Peyer's patch (tissue), 4 donors: ENCODE measurements at regions not wholly inside any gene's neighbourhood (a gene's known extent, or its start where the extent isn't known, plus 50 kb on each side); places are given as distances from the start of the nearest gene placed in this dataset.
A peak's percentile ranks its signal among the peaks of the same experiment; 100 is the strongest.

Source experiments
- DNase-seq, 3 donors: peaks; one replicate each; pipeline ENCODE4 v3.0.0-alpha.2; 2017 to 2019
- H3K27ac ChIP-seq, 4 donors: fragments of 200-600 bp; sonication (generic); one replicate each; pipeline ENCODE4 v1.5.1; 2016 to 2019
- H3K27me3 ChIP-seq, 2 donors: fragments of 200-600 bp; sonication (generic); one replicate each; pipeline ENCODE4 v1.5.1; 2019
- H3K36me3 ChIP-seq, 3 donors: fragments of 200-600 bp; sonication (generic); one replicate each; pipeline ENCODE4 v1.5.1; 2016 to 2019
- H3K4me1 ChIP-seq, 4 donors: fragments of 200-600 bp; sonication (generic); one replicate each; pipeline ENCODE4 v1.5.1; 2016 to 2019
- H3K4me3 ChIP-seq, 4 donors: fragments of 200-600 bp; sonication (generic); 1 replicate in 3 of 4; 2 replicates in 1 of 4; pipeline ENCODE4 v1.5.1; 2016 to 2019; ENCODE audit warnings: mild to moderate bottlenecking in 1 of 4
- H3K9me3 ChIP-seq, 4 donors: fragments of 200-600 bp; sonication (generic); one replicate each; pipeline ENCODE4 v1.5.1; 2016 to 2019; ENCODE audit warnings: mild to moderate bottlenecking in 1 of 4
- POLR2A ChIP-seq, 2 donors: fragments of 450-650 bp; IDR thresholded peaks; one replicate each; pipeline ENCODE4 v1.5.1; 2017; ENCODE audit warnings: antibody characterized with exemption in 2 of 2, mild to moderate bottlenecking in 2 of 2, moderate library complexity in 2 of 2
- TF ChIP-seq, protein P1 (sequence below), 6 experiments: fragments of 450-650 bp in 4 of 6; fragments of 200-600 bp in 2 of 6; sonication (generic) in 1 of 6; IDR thresholded peaks; one replicate each; pipeline ENCODE4 v1.5.1; 2017 to 2019; ENCODE audit warnings: antibody characterized with exemption in 6 of 6, mild to moderate bottlenecking in 3 of 6, moderate library complexity in 1 of 6

- no peak for DNase-seq
- no peaks in the 10 kb centered on the region for H3K9me3 ChIP-seq
- H3K27me3 ChIP-seq, result no peaks in the 10 kb centered on the region
- no peak overlapping the region for H3K4me3 ChIP-seq
- no peak for TF ChIP-seq POLR2A (IDR thresholded peaks at IDR 0.05)
- TF ChIP-seq, protein P1, sequence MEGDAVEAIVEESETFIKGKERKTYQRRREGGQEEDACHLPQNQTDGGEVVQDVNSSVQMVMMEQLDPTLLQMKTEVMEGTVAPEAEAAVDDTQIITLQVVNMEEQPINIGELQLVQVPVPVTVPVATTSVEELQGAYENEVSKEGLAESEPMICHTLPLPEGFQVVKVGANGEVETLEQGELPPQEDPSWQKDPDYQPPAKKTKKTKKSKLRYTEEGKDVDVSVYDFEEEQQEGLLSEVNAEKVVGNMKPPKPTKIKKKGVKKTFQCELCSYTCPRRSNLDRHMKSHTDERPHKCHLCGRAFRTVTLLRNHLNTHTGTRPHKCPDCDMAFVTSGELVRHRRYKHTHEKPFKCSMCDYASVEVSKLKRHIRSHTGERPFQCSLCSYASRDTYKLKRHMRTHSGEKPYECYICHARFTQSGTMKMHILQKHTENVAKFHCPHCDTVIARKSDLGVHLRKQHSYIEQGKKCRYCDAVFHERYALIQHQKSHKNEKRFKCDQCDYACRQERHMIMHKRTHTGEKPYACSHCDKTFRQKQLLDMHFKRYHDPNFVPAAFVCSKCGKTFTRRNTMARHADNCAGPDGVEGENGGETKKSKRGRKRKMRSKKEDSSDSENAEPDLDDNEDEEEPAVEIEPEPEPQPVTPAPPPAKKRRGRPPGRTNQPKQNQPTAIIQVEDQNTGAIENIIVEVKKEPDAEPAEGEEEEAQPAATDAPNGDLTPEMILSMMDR (IDR thresholded peaks at IDR 0.05), result no peak
- no peak overlapping the region for H3K27ac ChIP-seq
- no peaks in the 10 kb centered on the region for H3K36me3 ChIP-seq
- H3K4me1 ChIP-seq, result peaks cover 0 to 13% (median 0%) of the 10 kb centered on the region in 4 donors
These were observed 50.3 kb downstream of the NAV1 start for GRCh38 chr1:201589186-201589585.

- H3K36me3 ChIP-seq, result no peaks in the 10 kb centered on the region
- DNase-seq, result no peak
- TF ChIP-seq, protein P1 (IDR thresholded peaks at IDR 0.05), result no peak
- TF ChIP-seq POLR2A (IDR thresholded peaks at IDR 0.05), result no peak
- no peak overlapping the region for H3K4me3 ChIP-seq
- no peaks in the 10 kb centered on the region for H3K27me3 ChIP-seq
- H3K4me1 ChIP-seq, result peaks cover 0 to 6% (median 0%) of the 10 kb centered on the region in 4 donors
- no peak overlapping the region for H3K27ac ChIP-seq
- no peaks in the 10 kb centered on the region for H3K9me3 ChIP-seq
These were observed 51.5 kb downstream of the NAV1 start for GRCh38 chr1:201590474-201590873.

- Histone ChIP-seq H3K4me1 (peaks cover 0 to 6% (median 0%) of the 10 kb centered on the region in 4 donors), H3K9me3 (no peaks in the 10 kb centered on the region), H3K4me3 (no peak overlapping the region), H3K27ac (no peak overlapping the region), H3K27me3 (no peaks in the 10 kb centered on the region), H3K36me3 (no peaks in the 10 kb centered on the region)
- no peak for TF ChIP-seq POLR2A (IDR thresholded peaks at IDR 0.05)
- TF ChIP-seq, protein P1 (IDR thresholded peaks at IDR 0.05), result no peak
- DNase-seq, result no peak
These were observed 52.4 kb downstream of the NAV1 start for GRCh38 chr1:201591348-201591747.

GRCh38 chr1:201591981-201592380, 53.1 kb downstream of the NAV1 start:
- no peak overlapping the region for H3K4me3 ChIP-seq
- no peak for DNase-seq
- H3K27ac ChIP-seq, result no peak overlapping the region
- TF ChIP-seq, protein P1 (IDR thresholded peaks at IDR 0.05), result no peak
- no peak for TF ChIP-seq POLR2A (IDR thresholded peaks at IDR 0.05)
- H3K4me1 ChIP-seq, result peaks cover 0 to 6% (median 0%) of the 10 kb centered on the region in 4 donors
- no peaks in the 10 kb centered on the region for H3K36me3 ChIP-seq
- H3K9me3 ChIP-seq, result no peaks in the 10 kb centered on the region
- H3K27me3 ChIP-seq, result no peaks in the 10 kb centered on the region

- DNase-seq, result no peak
- Histone ChIP-seq H3K27ac (peak overlapping the region in 3 of 4 donors; percentile 31 to 57 (median 52)), H3K4me1 (peaks cover 0 to 6% (median 0%) of the 10 kb centered on the region in 4 donors), H3K4me3 (no peak overlapping the region), H3K27me3 (no peaks in the 10 kb centered on the region), H3K9me3 (no peaks in the 10 kb centered on the region), H3K36me3 (no peaks in the 10 kb centered on the region)
- TF ChIP-seq, protein P1 (IDR thresholded peaks at IDR 0.05), result no peak
- no peak for TF ChIP-seq POLR2A (IDR thresholded peaks at IDR 0.05)
These were observed 54.4 kb downstream of the NAV1 start for GRCh38 chr1:201593200-201593921.
